GM12874 (cell line): ENCODE measurements at regions not wholly inside any gene's neighbourhood (a gene's known extent, or its start where the extent isn't known, plus 50 kb on each side); places are given as distances from the start of the nearest gene placed in this dataset.

ENCODE experiments used
- CTCF ChIP-seq: IDR thresholded peaks from 2 replicates; pipeline ENCODE4 v1.5.1; 2011; ENCODE audit warnings: low read depth, mild to moderate bottlenecking, control low read depth, low read length, moderate library complexity; ENCODE audit not compliant: insufficient read depth

DNA sequence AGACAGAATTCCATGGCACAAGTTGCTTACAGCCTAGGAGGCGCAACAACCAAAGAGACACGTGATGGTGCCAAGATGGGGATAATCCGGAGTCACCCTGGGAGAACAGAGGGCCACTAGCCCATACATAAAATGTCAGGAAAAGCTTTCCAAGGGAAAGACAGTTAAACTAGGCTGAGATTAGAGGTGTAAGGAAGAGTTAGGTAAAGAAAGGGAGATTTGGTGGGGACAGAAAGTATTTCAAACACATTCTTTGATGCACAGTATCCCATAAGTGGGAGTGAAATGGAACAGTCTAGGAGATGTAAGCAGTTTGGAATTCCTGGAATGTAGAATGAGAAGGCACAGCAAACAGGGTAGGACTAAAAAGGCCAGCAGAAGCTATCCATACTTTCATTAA lies 860.9 kb upstream of the LCORL start:
- TF ChIP-seq CTCF, result no peak

- TF ChIP-seq CTCF, result no peak
Measured at GRCh38 chr4:18881556-18881955, 860.0 kb upstream of the LCORL start.

DNA sequence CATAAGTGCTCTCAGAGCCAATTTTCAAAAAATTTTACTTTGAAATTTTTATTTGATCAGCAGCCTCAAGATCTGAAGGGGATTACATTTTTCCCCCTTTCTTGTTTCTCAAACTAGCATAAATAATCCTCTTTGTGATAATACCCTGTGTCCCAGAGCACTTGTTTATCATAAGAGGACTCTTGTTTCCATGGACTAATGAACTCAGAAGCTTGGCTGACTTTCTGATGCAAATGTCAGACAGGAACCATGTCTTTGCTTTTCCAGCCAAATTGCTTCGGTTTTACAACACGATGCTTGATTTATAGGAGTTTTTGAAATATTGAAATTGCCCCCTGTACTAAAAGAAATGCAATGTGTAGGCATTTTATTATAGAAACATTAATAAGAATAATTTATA lies 859.3 kb upstream of the LCORL start:
- no peak for TF ChIP-seq CTCF

- no peak for TF ChIP-seq CTCF
Measured at GRCh38 chr4:18878561-18878960, 857.0 kb upstream of the LCORL start.

DNA sequence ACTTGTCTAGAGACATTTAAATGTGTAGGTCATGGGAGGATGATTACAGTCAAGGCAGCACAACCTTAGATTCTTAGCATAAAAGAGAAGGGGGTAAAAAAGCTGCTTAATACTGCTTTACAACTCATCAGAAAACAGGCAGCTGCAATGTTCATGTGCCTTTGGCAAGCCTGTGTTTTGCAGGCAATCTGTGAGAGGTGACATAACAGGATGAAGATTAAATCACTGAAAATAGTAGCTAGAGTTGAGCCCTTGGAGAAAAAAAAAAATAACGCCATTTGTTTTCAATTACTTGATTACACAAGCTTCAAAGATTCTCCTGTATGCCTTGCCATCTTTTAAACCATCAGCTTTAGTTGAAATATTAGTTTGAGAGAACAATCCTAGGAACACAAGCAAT lies 847.6 kb upstream of the LCORL start:
- no peak for TF ChIP-seq CTCF

- TF ChIP-seq CTCF, result no peak
Measured at GRCh38 chr4:18860836-18861530, 839.4 kb upstream of the LCORL start.

GRCh38 chr4:18859468-18859867 lies 837.9 kb upstream of the LCORL start:
- no peak for TF ChIP-seq CTCF
